Peyer's patch (tissue), 4 donors: ENCODE measurements at regions not wholly inside any gene's neighbourhood (a gene's known extent, or its start where the extent isn't known, plus 50 kb on each side); places are given as distances from the start of the nearest gene placed in this dataset.

ENCODE experiments used
- DNase-seq, 3 donors: peaks; one replicate each; pipeline ENCODE4 v3.0.0-alpha.2; 2017 to 2019
- H3K27ac ChIP-seq, 4 donors: fragments of 200-600 bp; sonication (generic); one replicate each; pipeline ENCODE4 v1.5.1; 2016 to 2019
- H3K27me3 ChIP-seq, 2 donors: fragments of 200-600 bp; sonication (generic); one replicate each; pipeline ENCODE4 v1.5.1; 2019
- H3K36me3 ChIP-seq, 3 donors: fragments of 200-600 bp; sonication (generic); one replicate each; pipeline ENCODE4 v1.5.1; 2016 to 2019
- H3K4me1 ChIP-seq, 4 donors: fragments of 200-600 bp; sonication (generic); one replicate each; pipeline ENCODE4 v1.5.1; 2016 to 2019
- H3K4me3 ChIP-seq, 4 donors: fragments of 200-600 bp; sonication (generic); 1 replicate in 3 of 4; 2 replicates in 1 of 4; pipeline ENCODE4 v1.5.1; 2016 to 2019; ENCODE audit warnings: mild to moderate bottlenecking in 1 of 4
- H3K9me3 ChIP-seq, 4 donors: fragments of 200-600 bp; sonication (generic); one replicate each; pipeline ENCODE4 v1.5.1; 2016 to 2019; ENCODE audit warnings: mild to moderate bottlenecking in 1 of 4
- POLR2A ChIP-seq, 2 donors: fragments of 450-650 bp; IDR thresholded peaks; one replicate each; pipeline ENCODE4 v1.5.1; 2017; ENCODE audit warnings: antibody characterized with exemption in 2 of 2, mild to moderate bottlenecking in 2 of 2, moderate library complexity in 2 of 2
- TF ChIP-seq, protein P1 (sequence below), 6 experiments: fragments of 450-650 bp in 4 of 6; fragments of 200-600 bp in 2 of 6; sonication (generic) in 1 of 6; IDR thresholded peaks; one replicate each; pipeline ENCODE4 v1.5.1; 2017 to 2019; ENCODE audit warnings: antibody characterized with exemption in 6 of 6, mild to moderate bottlenecking in 3 of 6, moderate library complexity in 1 of 6

DNA sequence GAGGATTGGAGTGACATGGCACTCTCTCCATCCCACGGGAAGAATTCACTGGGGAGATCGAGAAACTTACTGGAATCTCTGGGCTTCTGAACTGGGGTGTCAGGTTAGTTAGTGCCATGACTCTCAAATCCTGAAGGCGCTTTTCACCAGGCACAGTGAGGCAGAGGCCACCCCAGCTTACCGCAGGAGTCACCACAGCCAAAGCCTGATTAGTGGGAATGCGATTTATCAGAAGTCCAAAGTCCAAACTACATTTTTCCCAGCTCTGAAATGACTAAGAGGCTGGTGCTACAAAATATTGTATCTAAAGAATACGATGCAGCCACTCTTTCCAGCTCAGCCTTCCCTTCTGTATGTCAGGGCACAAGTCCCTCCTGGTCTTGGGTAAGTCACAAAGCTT is 334.8 kb upstream of the SHH start:
- Histone ChIP-seq H3K27ac (no peak overlapping the region), H3K9me3 (no peaks in the 10 kb centered on the region), H3K4me3 (no peak overlapping the region), H3K4me1 (no peaks in the 10 kb centered on the region), H3K27me3 (no peaks in the 10 kb centered on the region), H3K36me3 (no peaks in the 10 kb centered on the region)
- DNase-seq: no peak
- no peak for TF ChIP-seq POLR2A (IDR thresholded peaks at IDR 0.05)
- TF ChIP-seq, protein P1, sequence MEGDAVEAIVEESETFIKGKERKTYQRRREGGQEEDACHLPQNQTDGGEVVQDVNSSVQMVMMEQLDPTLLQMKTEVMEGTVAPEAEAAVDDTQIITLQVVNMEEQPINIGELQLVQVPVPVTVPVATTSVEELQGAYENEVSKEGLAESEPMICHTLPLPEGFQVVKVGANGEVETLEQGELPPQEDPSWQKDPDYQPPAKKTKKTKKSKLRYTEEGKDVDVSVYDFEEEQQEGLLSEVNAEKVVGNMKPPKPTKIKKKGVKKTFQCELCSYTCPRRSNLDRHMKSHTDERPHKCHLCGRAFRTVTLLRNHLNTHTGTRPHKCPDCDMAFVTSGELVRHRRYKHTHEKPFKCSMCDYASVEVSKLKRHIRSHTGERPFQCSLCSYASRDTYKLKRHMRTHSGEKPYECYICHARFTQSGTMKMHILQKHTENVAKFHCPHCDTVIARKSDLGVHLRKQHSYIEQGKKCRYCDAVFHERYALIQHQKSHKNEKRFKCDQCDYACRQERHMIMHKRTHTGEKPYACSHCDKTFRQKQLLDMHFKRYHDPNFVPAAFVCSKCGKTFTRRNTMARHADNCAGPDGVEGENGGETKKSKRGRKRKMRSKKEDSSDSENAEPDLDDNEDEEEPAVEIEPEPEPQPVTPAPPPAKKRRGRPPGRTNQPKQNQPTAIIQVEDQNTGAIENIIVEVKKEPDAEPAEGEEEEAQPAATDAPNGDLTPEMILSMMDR (IDR thresholded peaks at IDR 0.05): no peak

DNA sequence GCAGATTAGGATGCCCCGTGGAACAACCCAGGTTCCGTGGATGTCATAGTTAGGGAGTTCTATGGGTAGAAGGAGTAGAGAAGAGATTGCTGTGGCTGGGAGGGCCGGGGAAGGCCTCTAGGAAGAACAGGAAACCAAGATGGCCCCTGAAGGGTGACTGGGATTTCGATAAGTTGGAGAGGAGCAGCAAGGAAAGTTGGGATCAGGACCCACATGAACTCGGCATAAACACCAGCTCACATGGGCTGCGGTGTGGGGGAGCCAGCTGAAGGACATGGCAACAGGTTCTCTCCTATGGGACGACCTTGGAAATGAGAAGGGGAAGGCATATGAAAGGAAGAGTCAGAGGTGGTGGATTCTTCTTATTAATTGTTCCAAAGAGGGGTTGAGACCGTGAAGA is 333.7 kb upstream of the SHH start:
- Histone ChIP-seq H3K36me3 (no peaks in the 10 kb centered on the region), H3K4me1 (no peaks in the 10 kb centered on the region), H3K27me3 (no peaks in the 10 kb centered on the region), H3K27ac (no peak overlapping the region), H3K9me3 (no peaks in the 10 kb centered on the region), H3K4me3 (no peak overlapping the region)
- no peak for DNase-seq
- TF ChIP-seq POLR2A (IDR thresholded peaks at IDR 0.05): no peak
- TF ChIP-seq, protein P1 (IDR thresholded peaks at IDR 0.05): no peak

DNA sequence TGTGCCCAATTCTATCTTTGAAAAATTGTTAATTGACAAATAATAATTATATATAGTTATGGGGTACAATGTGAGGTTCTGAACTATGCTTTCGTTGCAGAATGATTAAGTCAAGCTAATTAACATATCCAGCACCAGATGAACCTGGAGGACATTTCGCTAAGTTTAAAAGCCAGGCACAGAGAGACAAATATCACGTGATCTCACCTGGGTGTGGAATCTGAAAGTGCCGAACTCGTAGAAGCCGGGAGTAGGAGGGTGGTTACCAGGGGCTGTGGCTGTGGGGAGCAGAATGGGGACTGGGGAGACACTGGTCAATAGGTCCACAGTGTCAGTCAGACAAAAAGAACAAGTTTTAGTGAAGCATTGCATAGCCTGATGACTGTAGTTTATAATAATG is 332.9 kb upstream of the SHH start:
- no peak for DNase-seq
- Histone ChIP-seq H3K27me3 (no peaks in the 10 kb centered on the region), H3K4me1 (no peaks in the 10 kb centered on the region), H3K27ac (no peak overlapping the region), H3K4me3 (no peak overlapping the region), H3K9me3 (no peaks in the 10 kb centered on the region), H3K36me3 (no peaks in the 10 kb centered on the region)
- no peak for TF ChIP-seq POLR2A (IDR thresholded peaks at IDR 0.05)
- TF ChIP-seq, protein P1 (IDR thresholded peaks at IDR 0.05): no peak

DNA sequence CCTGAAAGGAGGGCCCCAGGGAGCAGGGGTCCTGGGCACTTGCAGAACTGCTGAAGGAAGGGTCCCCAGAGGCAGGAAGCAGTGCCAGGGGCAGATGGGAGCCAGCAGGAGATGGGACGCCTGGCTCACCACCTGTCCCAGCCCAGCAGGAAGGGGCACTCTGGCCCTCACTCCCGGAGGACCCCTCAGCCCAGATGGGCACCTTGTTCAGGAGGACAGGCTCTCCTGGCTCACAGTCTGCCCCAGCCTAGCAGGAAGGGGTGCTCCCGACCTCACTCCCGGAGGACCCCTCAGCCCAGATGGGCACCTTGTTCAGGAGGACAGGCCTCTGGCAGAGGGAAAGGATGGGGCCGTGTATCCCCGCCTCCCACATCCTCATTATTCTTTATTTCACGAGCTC is 331.4 kb upstream of the SHH start:
- H3K4me1 ChIP-seq: no peaks in the 10 kb centered on the region
- no peaks in the 10 kb centered on the region for H3K9me3 ChIP-seq
- H3K27ac ChIP-seq: no peak overlapping the region
- DNase-seq: no peak
- no peaks in the 10 kb centered on the region for H3K36me3 ChIP-seq
- no peaks in the 10 kb centered on the region for H3K27me3 ChIP-seq
- TF ChIP-seq POLR2A (IDR thresholded peaks at IDR 0.05): no peak
- TF ChIP-seq, protein P1 (IDR thresholded peaks at IDR 0.05): no peak
- no peak overlapping the region for H3K4me3 ChIP-seq

DNA sequence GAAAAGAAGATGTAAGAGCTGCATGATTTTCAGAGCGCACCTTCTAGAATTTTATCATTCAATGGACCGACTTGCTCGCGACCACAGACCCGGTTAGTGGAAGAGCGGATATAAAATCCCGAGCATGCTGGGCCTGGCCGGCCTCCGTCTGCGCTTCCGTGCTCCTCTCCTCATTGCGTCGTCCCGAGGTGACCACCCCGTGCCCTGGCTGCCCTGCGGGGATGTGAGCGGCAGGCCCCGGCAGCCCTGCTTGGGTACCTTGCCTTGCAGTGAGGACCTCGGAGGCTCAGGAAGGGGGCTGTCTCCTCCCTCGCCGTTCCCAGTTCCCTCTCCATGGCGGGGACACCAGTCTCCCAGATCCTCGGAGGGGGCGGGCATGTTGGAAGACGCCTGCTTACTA is 330.9 kb upstream of the SHH start:
- no peak overlapping the region for H3K4me3 ChIP-seq
- H3K4me1 ChIP-seq: no peaks in the 10 kb centered on the region
- H3K27ac ChIP-seq: no peak overlapping the region
- TF ChIP-seq, protein P1 (IDR thresholded peaks at IDR 0.05): no peak
- no peak for TF ChIP-seq POLR2A (IDR thresholded peaks at IDR 0.05)
- H3K36me3 ChIP-seq: no peaks in the 10 kb centered on the region
- no peaks in the 10 kb centered on the region for H3K27me3 ChIP-seq
- no peak for DNase-seq
- no peaks in the 10 kb centered on the region for H3K9me3 ChIP-seq

DNA sequence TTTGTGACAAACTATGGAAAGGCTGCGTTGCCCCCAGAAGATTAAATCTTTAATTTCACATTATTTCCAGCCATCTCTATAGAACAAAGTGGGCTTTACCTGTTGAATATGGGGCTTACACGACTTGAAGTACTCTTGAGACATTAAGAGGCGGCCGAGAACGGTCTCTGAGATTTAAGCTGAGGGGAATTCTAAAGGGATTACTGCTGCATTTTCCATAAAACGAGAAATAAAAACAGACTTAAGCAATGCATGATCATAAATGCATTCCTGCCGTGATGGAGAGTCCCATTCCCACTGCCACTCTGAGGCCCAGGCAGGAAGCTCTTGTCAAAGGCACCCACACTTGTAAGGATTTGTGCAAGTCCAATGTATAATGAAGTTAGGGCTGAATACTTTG is 329.7 kb upstream of the SHH start:
- H3K9me3 ChIP-seq: no peaks in the 10 kb centered on the region
- TF ChIP-seq, protein P1 (IDR thresholded peaks at IDR 0.05): no peak
- no peak for TF ChIP-seq POLR2A (IDR thresholded peaks at IDR 0.05)
- DNase-seq: no peak

More for the DNA sequence above, 329.7 kb upstream of the SHH start:
- Histone ChIP-seq H3K36me3 (no peaks in the 10 kb centered on the region), H3K27me3 (no peaks in the 10 kb centered on the region), H3K4me3 (no peak overlapping the region), H3K27ac (no peak overlapping the region), H3K4me1 (no peaks in the 10 kb centered on the region)
